Adrenal gland (tissue), 5 donors: ENCODE measurements at regions not wholly inside any gene's neighbourhood (a gene's known extent, or its start where the extent isn't known, plus 50 kb on each side); places are given as distances from the start of the nearest gene placed in this dataset.

Source experiments
- CTCF ChIP-seq, 6 experiments: fragments of 450-650 bp in 4 of 6; fragments of 200-600 bp in 2 of 6; sonication (generic) in 1 of 6; IDR thresholded peaks; 1 replicate in 5 of 6; 2 replicates in 1 of 6; pipeline versions ENCODE4 v1.5.1 to v1.8.0; 2016 to 2021; ENCODE audit warnings: antibody characterized with exemption in 6 of 6, mild to moderate bottlenecking in 2 of 6, moderate library complexity in 1 of 6
- POLR2A ChIP-seq, 2 donors: fragments of 450-650 bp; IDR thresholded peaks; one replicate each; pipeline ENCODE4 v1.6.1; 2017; ENCODE audit warnings: antibody characterized with exemption in 2 of 2, mild to moderate bottlenecking in 2 of 2, moderate library complexity in 1 of 2
- donor health status: DM: no; HTN: no; CAD: no.

DNA sequence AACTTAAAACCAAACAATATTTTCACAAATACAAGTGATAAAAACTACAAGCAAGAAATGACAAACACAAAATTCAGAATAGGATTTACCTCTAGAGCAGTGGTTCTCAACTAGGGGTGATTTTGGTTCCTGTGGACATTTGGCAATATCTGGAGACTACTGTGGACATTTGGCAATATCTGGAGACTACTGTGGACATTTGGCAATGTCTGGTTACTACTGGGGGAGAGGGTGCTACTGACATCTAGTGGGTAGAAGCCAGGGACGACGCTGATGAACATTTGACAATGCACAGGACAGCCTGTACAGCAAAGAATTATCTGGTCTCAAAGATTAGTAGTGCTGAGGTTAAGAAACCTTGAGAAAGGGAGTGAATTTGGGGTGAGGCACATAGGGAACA, 169.8 kb downstream of the CLCN4 start:
- peak in 5 of 6 experiments; percentile 13 to 22 (median 18) for TF ChIP-seq CTCF (IDR thresholded peaks at IDR 0.05)
- no peak for TF ChIP-seq POLR2A (IDR thresholded peaks at IDR 0.05)
